Gastroesophageal sphincter (tissue), 4 donors: ENCODE measurements at regions not wholly inside any gene's neighbourhood (a gene's known extent, or its start where the extent isn't known, plus 50 kb on each side); places are given as distances from the start of the nearest gene placed in this dataset.

ENCODE experiments used
- ATAC-seq: fragments of 150-250 bp; one replicate; pipeline ENCODE4 v1.9.1; 2016; ENCODE audit warnings: mild to moderate bottlenecking, moderate library complexity
- H3K27ac ChIP-seq, 4 donors: fragments of 200-600 bp; sonication (generic) in 3 of 4; 1 replicate in 3 of 4; 2 replicates in 1 of 4; pipeline ENCODE4 v1.5.1; 2016 to 2019
- H3K27me3 ChIP-seq: fragments of 200-600 bp; sonication (generic); one replicate; pipeline ENCODE4 v1.5.1; 2019
- H3K36me3 ChIP-seq, 2 donors: fragments of 200-600 bp; sonication (generic); one replicate each; pipeline ENCODE4 v1.5.1; 2019; ENCODE audit warnings: control low read depth in 1 of 2
- H3K4me1 ChIP-seq, 3 donors: fragments of 200-600 bp; sonication (generic); 1 replicate in 2 of 3; 2 replicates in 1 of 3; pipeline ENCODE4 v1.5.1; 2016 to 2019; ENCODE audit warnings: control low read depth in 2 of 3
- H3K4me3 ChIP-seq, 2 donors: fragments of 200-600 bp; sonication (generic); one replicate each; pipeline ENCODE4 v1.5.1; 2019; ENCODE audit warnings: mild to moderate bottlenecking in 1 of 2, moderate library complexity in 1 of 2
- H3K9me3 ChIP-seq, 3 donors: fragments of 200-600 bp; sonication (generic); one replicate each; pipeline ENCODE4 v1.5.1; 2017 to 2019; ENCODE audit warnings: control low read depth in 2 of 3
- CTCF ChIP-seq, 4 experiments: fragments of 200-600 bp in 2 of 4; fragments of 450-650 bp in 2 of 4; sonication (generic) in 1 of 4; IDR thresholded peaks; one replicate each; pipeline ENCODE4 v1.5.1; 2017 to 2019; ENCODE audit warnings: antibody characterized with exemption in 4 of 4, mild to moderate bottlenecking in 2 of 4, moderate library complexity in 2 of 4
- EP300 ChIP-seq: sonication (generic); formaldehyde crosslinking; IDR thresholded peaks from one replicate; pipeline ENCODE4 v1.6.1; 2017; ENCODE audit warnings: antibody characterized with exemption, mild to moderate bottlenecking
- POLR2A ChIP-seq, 2 donors: fragments of 450-650 bp; IDR thresholded peaks; one replicate each; pipeline ENCODE4 v1.6.1; 2017; ENCODE audit warnings: antibody characterized with exemption in 2 of 2, mild to moderate bottlenecking in 2 of 2, moderate library complexity in 1 of 2
- POLR2AphosphoS5 ChIP-seq: sonication (generic); formaldehyde crosslinking; IDR thresholded peaks from one replicate; pipeline ENCODE4 v1.6.1; 2017; ENCODE audit warnings: antibody characterized with exemption
- WGBS, 2 donors: methylation state at CpG; one replicate each; pipeline ENCODE4 v1.1.5; 2018; ENCODE audit warnings: low coverage in 1 of 2; 5-methylcytosine and 5-hydroxymethylcytosine counted together

GRCh38 chr12:124504273-124505000 lies 63.0 kb downstream of the NCOR2 start:
- Histone ChIP-seq H3K36me3 (no peaks in the 10 kb centered on the region), H3K27me3 (no peaks in the 10 kb centered on the region), H3K4me1 (peaks cover 5 to 100% (median 87%) of the 10 kb centered on the region in 3 donors), H3K4me3 (no peak overlapping the region), H3K9me3 (no peaks in the 10 kb centered on the region), H3K27ac (peak overlapping the region in 3 of 4 donors; percentile 82 to 97 (median 84))
- no peak for ATAC-seq
- 56 to 69% methylated on average over 4 to 12 of the region's 14 CpGs for WGBS, 2 donors
- TF ChIP-seq POLR2AphosphoS5: no peak
- no peak for TF ChIP-seq EP300
- TF ChIP-seq POLR2A (IDR thresholded peaks at IDR 0.05): no peak
- no peak for TF ChIP-seq CTCF (IDR thresholded peaks at IDR 0.05)

GRCh38 chr12:124503305-124503704 lies 64.1 kb downstream of the NCOR2 start:
- H3K4me1 ChIP-seq: peaks cover 5 to 100% (median 87%) of the 10 kb centered on the region in 3 donors
- WGBS, 2 donors: 74 to 75% methylated on average over 4 to 9 of the region's 9 CpGs

GRCh38 chr12:124502379-124502778 lies 65.0 kb downstream of the NCOR2 start:
- no peak overlapping the region for H3K4me3 ChIP-seq
- no peaks in the 10 kb centered on the region for H3K36me3 ChIP-seq
- H3K4me1 ChIP-seq: peaks cover 8 to 100% (median 87%) of the 10 kb centered on the region in 3 donors
- TF ChIP-seq EP300 (no peak), POLR2AphosphoS5 (no peak), CTCF (IDR thresholded peaks at IDR 0.05) (no peak), POLR2A (IDR thresholded peaks at IDR 0.05) (no peak)
- H3K27me3 ChIP-seq: no peaks in the 10 kb centered on the region
- H3K9me3 ChIP-seq: no peaks in the 10 kb centered on the region
- peak overlapping the region in 3 of 4 donors; percentile 80 to 86 (median 82) for H3K27ac ChIP-seq
- ATAC-seq: no peak
- WGBS, 2 donors: 49 to 74% methylated on average over 5 to 9 of the region's 10 CpGs

More at GRCh38 chr12:124503305-124503704, 64.1 kb downstream of the NCOR2 start:
- Histone ChIP-seq H3K4me3 (no peak overlapping the region), H3K27me3 (no peaks in the 10 kb centered on the region), H3K27ac (peak overlapping the region in 3 of 4 donors; percentile 80 to 97 (median 82)), H3K9me3 (no peaks in the 10 kb centered on the region), H3K36me3 (no peaks in the 10 kb centered on the region)
- ATAC-seq: no peak
- TF ChIP-seq EP300 (no peak), POLR2A (IDR thresholded peaks at IDR 0.05) (no peak), CTCF (IDR thresholded peaks at IDR 0.05) (no peak), POLR2AphosphoS5 (no peak)

- Histone ChIP-seq H3K9me3 (no peaks in the 10 kb centered on the region), H3K4me3 (no peak overlapping the region), H3K27ac (peak overlapping the region; percentile 41 to 86 (median 81)), H3K36me3 (no peaks in the 10 kb centered on the region), H3K27me3 (no peaks in the 10 kb centered on the region), H3K4me1 (peaks cover 8 to 100% (median 87%) of the 10 kb centered on the region in 3 donors)
- no peak for ATAC-seq
- TF ChIP-seq POLR2AphosphoS5 (no peak), EP300 (no peak), CTCF (IDR thresholded peaks at IDR 0.05) (no peak), POLR2A (IDR thresholded peaks at IDR 0.05) (no peak)
- WGBS, 2 donors: 27% methylated on average over 6 of the region's 16 CpGs; no CpG with 5 or more reads in 1 of the 2 donors
These were observed 65.6 kb downstream of the NCOR2 start for GRCh38 chr12:124501827-124502226.

GRCh38 chr12:124501112-124501561 lies 66.3 kb downstream of the NCOR2 start:
- no peak overlapping the region for H3K4me3 ChIP-seq
- WGBS, 2 donors: 31 to 34% methylated on average over 4 to 10 of the region's 17 CpGs
- no peaks in the 10 kb centered on the region for H3K36me3 ChIP-seq
- peaks cover 8 to 100% (median 88%) of the 10 kb centered on the region in 3 donors for H3K4me1 ChIP-seq
- H3K9me3 ChIP-seq: no peaks in the 10 kb centered on the region
- H3K27me3 ChIP-seq: no peaks in the 10 kb centered on the region
- peak overlapping the region; percentile 41 to 86 (median 81) for H3K27ac ChIP-seq
- ATAC-seq: no peak
- TF ChIP-seq POLR2A (IDR thresholded peaks at IDR 0.05): no peak
- TF ChIP-seq POLR2AphosphoS5: no peak
- no peak for TF ChIP-seq CTCF (IDR thresholded peaks at IDR 0.05)
- no peak for TF ChIP-seq EP300
